Lung microvascular endothelial cell (primary cell): ENCODE measurements at regions not wholly inside any gene's neighbourhood (a gene's known extent, or its start where the extent isn't known, plus 50 kb on each side); places are given as distances from the start of the nearest gene placed in this dataset.

Experiments
- DNase-seq, 2 donors: peaks; one replicate each; pipeline versions ENCODE4 v3.0.0 to v3.0.0-alpha.2; 2010; ENCODE audit warnings: low read depth in 2 of 2

DNA sequence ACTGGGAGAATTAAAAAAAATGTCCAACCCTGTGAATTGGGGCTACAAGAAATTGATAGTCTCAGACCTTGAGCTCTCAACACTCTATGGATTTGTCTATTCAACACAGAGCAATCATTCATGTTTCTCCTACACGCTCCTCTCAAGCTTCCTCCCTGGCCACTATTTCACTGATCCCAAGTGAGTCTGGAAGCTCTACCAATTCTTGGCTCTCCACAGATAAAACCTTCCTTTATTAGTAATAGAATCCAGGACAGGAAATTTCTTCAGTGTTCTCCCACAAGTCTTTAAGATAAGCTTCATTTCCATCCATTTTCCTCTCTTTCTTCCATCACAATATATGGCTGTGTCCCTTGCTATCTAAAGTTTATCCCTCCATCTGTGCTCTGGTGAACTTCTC is 215.1 kb upstream of the PAPPA start:
- DNase-seq, result no peak

DNA sequence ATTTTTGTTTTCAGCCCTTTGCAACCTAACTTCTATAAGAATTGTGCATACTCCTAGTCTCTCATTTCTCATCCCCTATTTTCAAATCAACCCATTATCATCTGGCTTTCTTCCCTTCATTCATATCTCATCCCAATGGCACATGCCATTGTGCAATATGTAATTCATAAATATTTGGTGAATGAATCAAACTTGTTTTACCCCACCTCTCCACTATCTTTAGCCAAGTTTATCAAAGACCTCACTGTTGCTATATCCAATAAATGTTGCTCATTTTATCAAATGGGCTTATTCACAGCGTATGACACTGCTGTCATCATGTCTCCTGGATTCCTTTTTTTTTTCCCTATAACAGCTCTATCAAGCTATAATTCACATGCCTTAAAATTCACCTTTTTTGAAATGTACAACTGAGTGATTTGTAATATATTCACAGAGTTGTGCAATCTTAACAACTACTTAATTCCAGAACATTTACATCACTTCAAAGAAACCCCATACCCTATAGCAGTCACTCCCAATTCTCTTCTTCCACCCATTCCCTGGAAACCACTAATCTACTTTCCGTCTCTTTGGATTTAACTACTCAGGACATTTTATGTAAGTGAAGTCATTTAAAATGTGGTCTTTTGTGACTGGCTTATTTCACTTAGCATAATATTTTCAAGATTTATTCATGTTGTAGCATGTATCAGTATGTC is 214.4 kb upstream of the PAPPA start:
- no peak for DNase-seq

DNA sequence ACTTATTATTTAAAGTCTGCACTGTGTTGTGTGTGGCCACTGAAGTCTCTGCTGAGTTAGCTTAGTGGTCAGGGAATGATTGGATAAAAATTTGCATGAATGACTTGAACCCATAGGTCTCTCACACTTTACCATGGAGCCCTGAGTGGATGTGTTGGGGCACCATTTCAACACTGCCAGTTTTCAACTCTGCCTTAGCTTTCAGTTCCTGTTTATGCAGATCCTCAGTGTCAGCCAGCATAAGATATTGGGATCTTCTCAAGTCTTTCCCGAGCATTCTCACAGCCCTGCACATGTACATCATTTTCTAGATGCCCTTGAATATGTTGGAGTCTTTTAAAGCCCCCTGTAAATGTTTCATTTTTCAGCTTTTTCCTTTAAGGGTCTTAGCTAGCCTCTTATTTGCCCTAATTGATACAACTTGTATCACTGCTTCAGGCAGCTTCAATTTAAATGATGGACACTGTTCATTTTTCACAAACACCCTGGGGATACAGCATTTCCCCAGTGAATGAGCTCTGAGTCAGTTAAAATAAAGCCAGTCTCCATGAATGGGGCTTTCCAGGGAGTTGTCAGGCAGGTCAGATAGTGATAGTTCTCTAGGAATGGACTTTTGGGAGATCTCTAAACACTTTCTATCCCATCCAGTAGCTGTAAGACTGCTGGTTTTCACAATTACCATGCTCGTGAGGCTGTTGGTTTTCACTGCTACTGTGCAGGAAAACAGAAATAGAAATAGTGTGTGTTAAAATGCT is 211.9 kb upstream of the PAPPA start:
- DNase-seq, result no peak

DNA sequence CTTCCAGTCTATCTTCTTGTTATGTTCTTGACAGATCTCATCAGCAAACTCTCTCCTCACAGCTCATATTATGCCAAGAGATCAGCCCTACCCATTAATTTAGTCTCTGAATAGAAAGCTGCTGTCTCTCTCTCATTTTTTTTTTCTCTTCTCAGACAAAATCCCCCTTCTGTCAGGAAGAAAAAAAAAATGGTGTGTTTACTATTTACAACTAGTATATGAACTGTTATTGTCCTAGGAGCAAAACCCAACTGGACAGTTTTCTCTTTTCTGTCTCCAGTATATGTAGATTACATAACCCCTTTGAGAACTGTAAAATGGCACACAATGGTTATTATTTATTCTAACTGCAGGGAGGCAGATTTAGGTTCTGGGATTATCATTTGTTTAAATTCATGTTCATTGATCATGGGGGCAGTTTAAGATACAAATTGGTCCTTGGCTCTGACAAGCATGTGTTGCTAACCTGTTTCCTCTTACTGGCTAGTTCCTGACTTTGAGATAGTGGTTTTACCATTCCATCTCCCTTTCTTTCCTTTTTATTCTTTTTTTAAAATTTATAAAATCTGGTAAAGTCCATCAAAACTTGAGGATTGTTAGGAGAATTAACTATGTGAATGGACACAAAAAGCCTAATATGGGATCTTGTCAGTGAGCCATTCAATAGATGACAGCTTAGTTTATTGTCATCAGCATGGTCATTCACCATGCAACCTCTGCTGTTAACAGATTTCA is 210.0 kb upstream of the PAPPA start:
- no peak for DNase-seq

DNA sequence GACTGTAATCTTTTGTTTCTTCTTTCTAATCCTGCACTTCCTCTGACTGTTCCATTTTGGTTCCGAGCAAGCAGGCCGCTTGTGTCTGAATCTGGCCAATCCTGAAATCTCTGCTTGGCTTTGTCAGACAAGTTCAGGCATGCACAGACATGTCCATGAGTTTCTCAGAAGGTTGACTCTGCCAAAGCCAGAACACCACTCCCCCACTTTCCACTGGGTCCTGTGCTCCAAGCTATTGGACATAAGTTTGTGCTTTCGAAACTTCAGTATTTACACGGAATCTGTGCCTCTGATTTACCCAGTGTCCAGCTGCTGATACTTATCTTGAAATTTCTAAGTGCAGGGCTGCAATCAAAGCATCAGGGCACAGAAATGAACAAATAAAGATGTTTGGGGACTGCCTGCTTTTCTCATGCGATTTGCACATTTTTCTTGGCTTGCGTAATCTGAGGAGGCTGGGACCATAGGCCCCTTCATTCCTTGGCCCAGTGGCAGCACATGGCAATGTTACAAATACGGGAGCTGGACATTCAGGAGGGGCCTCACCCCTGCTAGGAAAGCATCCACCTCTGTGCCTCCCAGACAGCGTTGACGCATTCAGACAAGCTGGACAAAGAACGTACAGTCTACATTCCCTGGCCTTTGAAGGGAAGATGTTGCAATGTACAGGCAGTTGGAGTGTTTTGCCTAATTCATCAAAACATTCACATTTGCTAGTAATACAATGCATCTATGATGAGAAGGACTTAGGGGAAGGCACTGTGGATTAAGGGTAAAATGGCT is 209.2 kb upstream of the PAPPA start:
- DNase-seq, result peak; percentile 1 to 46

DNA sequence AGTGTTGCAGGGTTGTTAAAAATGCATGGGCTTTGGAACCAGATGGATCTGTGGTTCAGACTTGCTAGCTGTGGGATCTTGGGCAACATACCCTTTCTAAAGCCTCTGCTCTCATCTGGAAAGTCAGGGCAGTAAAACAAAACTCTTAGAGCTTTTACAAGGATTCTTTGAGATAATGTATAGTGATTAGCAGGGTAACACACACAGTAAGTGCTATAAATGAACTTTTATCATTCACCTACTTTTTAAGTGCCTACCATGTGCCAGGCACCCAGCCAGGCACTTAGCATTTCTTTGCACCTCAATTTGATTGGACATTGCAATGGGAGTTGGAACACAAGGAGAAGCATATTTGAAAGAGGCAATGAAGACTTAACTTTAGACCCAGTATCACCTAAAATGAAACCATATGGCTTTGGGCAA is 208.6 kb upstream of the PAPPA start:
- no peak for DNase-seq

DNA sequence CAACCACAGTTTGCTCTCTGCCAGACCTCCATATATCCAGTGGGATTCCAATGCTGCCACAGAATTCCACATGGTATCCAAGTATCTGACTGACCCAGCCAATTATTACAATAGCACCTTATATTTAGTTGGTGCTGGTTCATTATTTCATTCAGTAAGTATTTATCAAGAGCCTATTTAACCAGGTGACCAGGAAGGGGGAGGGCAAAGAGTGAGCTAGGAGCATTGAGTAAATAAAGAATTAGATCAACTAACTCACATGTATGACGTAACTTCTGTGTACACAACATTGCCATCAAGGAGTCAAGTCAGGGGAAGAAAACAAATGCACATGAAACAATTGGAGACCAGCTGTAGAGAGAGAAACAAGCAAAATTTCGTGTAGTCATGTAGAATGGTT is 207.1 kb upstream of the PAPPA start:
- DNase-seq, result no peak

DNA sequence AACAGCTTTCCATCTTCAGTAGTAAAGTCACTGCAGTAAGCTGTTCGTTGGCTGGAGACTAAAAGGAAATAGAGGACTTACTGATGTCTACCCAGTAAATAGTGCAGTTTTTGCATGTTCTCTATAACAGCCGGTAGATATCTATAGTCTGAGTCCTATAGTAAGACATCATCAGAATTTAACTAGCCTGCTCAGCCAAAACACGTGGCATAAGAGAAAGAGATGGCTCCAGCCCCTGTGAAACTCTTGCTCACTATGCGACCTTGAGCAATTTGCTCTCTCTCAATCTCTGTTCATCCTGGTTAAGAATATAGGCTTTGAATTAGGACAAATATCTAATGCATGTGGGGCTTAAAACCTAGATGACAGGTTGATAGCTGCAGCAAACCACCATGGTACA is 201.6 kb upstream of the PAPPA start:
- no peak for DNase-seq

DNA sequence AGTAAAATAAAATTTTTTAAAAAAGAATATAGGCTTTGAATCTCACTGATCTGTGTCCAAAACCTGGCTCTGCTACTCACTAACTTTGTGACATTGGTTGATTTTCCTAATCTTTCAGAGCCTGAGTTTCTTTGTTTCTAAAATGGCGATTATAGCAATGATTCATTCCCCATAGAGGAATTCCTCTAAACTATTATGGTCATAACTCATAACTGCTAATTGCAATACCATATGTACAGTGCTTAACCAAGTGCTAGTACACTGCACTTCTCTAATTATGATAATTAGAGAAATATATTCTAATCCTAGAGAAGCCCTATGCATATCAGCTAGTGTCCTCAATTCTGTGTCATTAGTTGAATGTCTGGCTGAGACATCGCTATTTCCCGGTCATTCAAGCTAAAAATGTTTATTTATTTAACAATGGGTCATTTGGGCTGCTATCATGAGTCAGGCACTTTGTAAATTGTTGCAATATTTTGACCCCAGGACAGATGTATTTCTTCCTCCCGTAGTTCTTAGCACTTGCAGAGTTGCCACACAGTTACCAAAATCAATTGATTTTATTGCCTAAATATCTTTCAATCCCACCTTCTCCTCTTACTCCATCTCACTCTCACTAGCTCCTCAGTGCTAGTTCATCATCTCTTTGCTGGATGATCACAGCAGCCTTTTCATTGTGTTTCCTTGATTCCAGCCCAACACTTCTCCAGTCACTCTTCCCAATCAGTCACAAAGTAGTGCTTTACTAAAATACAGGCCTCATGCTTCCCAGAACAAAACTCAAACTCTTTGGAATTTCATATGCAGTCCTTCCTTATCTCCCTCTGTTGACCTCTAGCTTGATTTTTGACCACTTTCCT is 200.9 kb upstream of the PAPPA start:
- peak in 1 of 2 donors; percentile 5 for DNase-seq

DNA sequence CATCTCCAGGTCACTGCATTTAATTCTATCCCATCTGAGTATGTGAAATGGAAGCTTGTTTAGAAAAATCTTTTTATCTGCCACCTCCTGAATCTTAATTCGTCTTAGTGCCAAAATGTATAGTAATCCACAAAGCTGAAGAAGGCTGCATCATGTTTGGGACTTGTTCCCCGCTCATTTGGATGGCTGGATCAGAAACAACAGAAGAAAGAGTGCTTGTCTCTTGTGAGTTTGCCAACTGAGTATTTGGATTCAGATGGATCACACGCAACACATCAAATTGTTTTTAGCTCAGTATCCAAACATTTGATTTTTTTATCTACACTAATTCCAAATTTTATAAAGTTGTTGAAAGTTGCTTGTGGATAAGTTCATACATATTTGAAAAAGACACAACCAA is 197.2 kb upstream of the PAPPA start:
- no peak for DNase-seq

DNA sequence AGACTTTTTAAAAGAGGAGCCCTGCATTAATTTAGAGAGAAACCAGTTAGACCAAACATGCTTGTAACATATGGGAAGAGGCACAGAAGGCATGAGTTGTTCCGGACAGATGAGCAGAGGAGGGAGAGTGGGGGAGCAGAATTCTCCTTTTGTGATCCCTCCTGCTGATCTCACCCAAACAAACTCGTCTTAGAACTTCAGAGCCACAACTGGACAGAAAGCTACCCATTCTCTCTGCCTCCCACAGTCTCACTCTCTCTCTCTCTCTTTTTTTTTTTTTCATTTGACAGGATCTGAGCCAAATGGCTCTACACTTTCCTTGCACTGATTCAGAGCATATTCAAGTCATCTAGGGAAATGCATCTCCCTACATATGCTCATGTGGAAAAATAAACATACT is 196.0 kb upstream of the PAPPA start:
- no peak for DNase-seq

DNA sequence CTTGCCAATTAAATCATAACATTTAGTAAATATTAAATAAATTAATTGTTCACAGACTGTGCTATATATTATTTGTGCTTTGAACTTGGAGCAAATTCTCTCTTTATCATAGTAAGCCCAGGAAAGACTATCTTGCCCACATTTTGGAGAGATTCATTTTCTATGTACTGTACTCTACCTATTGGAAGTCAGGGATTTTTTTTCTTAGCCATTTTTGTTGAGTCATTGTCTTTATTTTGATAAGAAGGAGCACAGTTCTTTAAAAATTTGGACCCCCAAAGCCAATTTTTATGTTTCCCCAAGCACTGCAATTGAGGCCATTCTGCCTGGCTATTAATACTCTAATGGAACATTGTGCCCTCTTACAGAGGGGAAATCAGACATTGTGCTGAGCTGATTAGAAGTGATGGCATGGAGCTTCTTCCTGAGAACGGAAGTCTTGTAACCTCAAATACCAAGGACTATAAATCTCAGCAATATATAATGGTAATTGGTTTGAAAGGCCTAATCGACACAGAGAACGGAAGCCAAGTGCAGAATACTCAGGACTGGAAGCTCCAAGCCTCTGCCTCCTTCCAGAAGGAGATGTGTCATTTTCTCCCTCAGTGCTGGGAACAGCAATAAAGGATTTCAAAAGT is 188.8 kb upstream of the PAPPA start:
- DNase-seq, result peak in 1 of 2 donors; percentile 6

DNA sequence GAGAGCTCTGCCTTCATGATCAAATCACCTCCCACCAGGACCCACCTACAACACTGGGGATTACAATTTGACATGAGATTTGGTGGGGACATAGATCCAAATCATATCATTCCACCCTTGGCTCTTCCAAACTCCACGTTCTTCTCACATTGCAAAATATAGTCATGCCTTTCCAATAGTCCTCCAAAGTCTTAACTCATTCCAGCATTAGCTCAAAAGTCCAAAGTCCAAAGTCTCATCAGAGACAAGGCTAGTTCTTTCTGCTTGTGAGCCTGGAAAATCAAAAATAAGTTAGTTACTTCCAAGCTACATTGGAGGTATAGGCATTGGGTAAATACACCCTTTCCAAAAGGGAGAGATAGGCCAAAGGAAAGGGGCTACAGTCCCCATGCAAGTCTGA is 186.9 kb upstream of the PAPPA start:
- DNase-seq, result no peak

DNA sequence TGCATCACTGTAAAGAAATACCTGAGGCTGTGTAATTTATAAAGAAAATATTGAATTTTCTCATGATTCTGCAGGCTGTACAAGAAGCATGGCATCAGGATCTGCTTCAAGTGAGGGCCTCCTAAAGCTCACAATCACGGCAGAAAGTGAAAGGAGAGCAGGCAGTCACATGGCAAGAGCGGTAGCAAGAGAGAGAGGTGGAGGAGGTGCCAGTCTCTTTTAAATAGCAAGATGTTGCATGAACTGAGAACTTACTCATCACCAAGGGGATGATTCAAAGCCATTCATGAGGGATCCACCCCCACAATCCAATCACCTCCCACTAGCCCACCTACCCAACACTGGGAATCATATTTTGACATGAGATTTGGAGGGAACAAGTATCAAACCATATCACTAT is 184.5 kb upstream of the PAPPA start:
- DNase-seq, result no peak

DNA sequence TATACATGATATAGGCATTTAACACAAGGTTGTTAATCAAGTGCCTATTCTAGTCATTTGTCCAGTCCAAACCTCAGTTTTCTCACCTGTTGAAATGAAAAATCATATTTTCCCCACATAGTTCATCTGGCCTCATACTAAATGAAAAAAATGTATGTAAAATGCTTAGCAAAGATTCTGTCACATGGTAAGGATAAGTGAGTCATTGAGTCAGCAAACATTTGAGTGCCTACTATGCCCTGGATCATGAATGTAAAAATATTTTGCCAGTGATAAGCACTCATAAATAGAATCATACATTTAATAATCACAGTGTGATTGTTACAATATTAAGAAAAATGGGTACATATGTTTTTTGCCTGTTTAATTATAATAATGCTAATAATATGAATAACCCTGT is 181.2 kb upstream of the PAPPA start:
- no peak for DNase-seq

DNA sequence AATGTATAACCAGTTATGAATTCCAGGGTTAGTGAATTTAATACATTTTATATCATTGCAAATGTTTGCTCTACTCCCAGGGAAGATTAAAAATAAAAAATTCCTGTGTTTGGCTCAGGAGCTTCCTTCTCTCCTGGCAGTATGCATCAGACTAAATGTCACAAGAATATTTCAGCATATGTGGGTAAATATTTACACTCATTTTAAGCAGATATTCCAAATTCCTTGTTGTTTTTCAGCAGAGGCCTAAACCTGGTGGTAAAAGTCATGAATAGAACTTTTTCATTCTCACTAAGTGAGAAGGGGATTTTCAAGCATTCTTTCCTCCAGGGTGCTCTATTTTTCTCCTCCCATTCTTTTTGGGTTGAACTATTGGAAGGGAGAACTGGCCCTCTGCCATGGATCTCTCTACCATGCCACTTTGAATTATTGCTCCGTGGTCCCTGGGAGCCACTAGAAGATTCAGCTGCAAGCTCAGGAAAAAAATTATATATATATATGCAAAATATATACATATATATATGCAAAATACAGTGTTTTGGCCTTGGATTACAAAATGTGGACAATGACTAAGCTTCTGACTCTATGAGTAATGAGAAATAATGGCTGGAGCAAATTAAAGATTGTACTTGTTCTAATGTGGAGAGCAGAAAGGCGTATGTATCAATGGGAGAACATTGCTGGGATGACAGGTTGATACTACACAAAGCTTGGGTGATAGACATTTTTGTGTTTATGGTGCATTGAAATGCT is 180.6 kb upstream of the PAPPA start:
- DNase-seq, result no peak

DNA sequence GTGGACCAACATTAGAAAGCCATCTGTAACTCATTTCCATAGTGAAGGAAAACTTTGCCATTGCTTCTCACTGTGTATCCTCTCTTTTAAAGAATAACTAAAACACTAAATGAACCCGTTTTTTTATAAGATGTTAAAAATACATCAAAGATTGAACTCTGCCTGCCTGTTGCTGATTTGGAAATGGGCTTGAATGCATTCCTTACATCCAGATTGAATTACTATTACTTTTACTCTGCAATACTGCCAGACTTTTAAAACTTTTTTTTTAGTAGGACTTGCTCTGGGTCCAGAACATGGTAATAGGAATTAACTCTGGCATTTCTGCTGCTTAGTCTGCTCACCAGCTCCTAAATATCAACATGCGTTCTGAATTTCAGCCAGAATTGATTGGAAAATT is 176.8 kb upstream of the PAPPA start:
- no peak for DNase-seq

DNA sequence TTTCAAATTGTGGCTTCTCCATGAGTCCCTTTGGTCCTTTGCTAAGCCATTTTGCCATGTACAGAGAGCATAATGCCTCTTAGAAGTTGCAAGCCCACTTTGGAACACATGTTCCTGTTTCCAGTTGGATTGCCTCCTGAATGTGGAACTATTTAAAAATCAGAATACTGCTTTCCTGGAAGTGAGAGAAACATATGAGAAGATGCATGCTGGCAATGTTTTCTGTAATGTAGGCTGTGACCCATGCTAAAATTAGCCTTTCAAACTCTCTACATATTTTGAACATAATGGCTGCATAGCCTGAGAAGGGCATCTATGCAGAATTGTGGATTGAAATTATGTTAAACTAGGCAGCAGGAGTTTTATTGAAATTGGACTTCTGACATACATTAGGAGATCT is 175.5 kb upstream of the PAPPA start:
- DNase-seq, result no peak

DNA sequence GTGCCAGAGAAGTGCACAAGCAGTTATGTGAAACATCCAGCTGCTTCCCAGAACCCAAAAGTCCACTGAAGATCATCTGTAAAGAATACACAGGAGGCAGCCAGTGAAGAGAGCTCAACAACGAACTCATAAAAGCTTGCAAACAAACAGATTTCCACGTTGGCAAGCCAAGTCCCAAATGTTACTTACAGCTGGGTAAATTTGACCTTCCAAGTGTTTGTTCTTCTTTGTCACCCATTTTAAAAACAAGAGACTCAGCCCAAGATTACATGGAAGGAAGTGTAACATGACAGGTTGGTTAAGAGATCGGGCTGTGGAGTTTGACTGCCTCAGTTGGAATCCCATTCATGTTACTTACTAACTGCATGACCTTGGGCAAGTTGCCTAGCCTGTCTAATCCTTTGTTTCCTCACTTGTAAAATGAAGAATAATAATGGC is 174.9 kb upstream of the PAPPA start:
- no peak for DNase-seq

DNA sequence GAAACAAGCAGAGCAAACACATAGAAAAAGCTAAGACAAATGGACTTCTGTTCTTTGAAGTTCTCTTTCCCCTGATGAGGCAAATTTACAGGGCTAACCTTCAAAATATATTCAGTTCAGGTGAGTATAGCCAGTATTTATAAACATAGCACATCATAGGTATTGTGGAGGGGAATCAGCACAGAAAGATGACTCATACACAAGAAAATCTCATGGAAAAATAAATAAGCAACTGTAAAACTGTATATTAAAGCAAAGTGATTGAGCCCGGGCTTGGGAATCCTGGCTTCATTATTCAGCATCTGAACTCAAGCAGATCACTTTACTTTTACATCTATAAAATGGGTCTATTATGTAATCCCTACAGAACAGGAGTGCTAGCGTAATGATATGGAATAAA is 173.5 kb upstream of the PAPPA start:
- no peak for DNase-seq
